ENCODE measurements at regions not wholly inside any gene's neighbourhood (a gene's known extent, or its start where the extent isn't known, plus 50 kb on each side); places are given as distances from the start of the nearest gene placed in this dataset.

DNA sequence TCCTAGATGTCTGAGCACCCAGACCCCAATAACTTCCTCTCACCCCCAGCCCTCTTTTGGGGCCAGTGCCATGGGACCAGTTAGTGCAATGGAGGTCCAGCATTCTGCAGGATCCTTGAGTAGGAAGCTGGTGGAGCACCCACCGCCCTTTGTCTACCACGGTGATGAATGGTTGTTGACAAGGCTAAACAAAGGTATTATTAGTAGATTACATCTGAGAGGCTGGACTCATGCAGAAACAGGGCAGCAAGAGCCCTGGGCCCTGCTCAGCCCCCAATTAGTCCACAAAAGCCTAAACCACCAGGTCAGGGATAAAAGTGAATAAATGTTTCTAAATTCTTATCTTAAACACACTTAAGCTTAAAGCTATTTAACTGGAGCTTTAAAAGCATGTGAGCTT is 196.5 kb upstream of the TSHZ3 start:
- 7% methylated on average over 2 of the region's 2 CpGs for WGBS (ENCODE audit: missing lambda C conversion rate)
- no peak for ATAC-seq
- DNase-seq (ENCODE audit: low read depth in 1 of 2, low spot score in 1 of 2) = no peak
- Histone ChIP-seq H3K9me3 (peaks cover 19% of the 10 kb centered on the region), H3K27ac (no peak overlapping the region), H3K4me3 (no peak overlapping the region), H3K4me2 (no peak overlapping the region), H3K4me1 (no peaks in the 10 kb centered on the region)
- ChIA-PET POLR2A (no interaction called here), CTCF (interaction anchor here (0.7 to 1.1 kb wide), 3 partner anchors 9 to 679 kb away, joined by 3 read pairs; no protein-coding TSS in a partner anchor)
- no peak for FAIRE-seq
- TF ChIP-seq, protein P1, sequence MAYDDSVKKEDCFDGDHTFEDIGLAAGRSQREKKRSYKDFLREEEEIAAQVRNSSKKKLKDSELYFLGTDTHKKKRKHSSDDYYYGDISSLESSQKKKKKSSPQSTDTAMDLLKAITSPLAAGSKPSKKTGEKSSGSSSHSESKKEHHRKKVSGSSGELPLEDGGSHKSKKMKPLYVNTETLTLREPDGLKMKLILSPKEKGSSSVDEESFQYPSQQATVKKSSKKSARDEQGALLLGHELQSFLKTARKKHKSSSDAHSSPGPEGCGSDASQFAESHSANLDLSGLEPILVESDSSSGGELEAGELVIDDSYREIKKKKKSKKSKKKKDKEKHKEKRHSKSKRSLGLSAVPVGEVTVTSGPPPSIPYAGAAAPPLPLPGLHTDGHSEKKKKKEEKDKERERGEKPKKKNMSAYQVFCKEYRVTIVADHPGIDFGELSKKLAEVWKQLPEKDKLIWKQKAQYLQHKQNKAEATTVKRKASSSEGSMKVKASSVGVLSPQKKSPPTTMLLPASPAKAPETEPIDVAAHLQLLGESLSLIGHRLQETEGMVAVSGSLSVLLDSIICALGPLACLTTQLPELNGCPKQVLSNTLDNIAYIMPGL (CRISPR knock-in tag; IDR thresholded peaks at IDR 0.05; ENCODE audit: borderline replicate concordance) = no peak
- TF ChIP-seq KDM1A (IDR thresholded peaks at IDR 0.05; ENCODE audit: low read depth) (no peak), HEYL (CRISPR knock-in tag; IDR thresholded peaks at IDR 0.05) (no peak), RAD21 (conservative IDR thresholded peaks at IDR 0.05 in 1 of 2, IDR thresholded peaks at IDR 0.05 in 1 of 2) (no peak), ZFP36 (IDR thresholded peaks at IDR 0.05; ENCODE audit: borderline replicate concordance, partially characterized antibody) (no peak), JUNB (IDR thresholded peaks at IDR 0.05) (no peak), FOSL2 (IDR thresholded peaks at IDR 0.05) (no peak), FOSL2 (CRISPR knock-in tag; IDR thresholded peaks at IDR 0.05) (no peak), RARB (CRISPR knock-in tag; IDR thresholded peaks at IDR 0.05) (no peak), MAZ (IDR thresholded peaks at IDR 0.05; ENCODE audit: borderline replicate concordance, low read depth, low read length) (no peak), NR3C1 (IDR thresholded peaks at IDR 0.05) (no peak), JUN (IDR thresholded peaks at IDR 0.05) (no peak), NFE2L2 (conservative IDR thresholded peaks at IDR 0.05; ENCODE audit: low read length) (no peak), ZC3H11A (IDR thresholded peaks at IDR 0.05) (no peak)
- TF ChIP-seq, protein P2, sequence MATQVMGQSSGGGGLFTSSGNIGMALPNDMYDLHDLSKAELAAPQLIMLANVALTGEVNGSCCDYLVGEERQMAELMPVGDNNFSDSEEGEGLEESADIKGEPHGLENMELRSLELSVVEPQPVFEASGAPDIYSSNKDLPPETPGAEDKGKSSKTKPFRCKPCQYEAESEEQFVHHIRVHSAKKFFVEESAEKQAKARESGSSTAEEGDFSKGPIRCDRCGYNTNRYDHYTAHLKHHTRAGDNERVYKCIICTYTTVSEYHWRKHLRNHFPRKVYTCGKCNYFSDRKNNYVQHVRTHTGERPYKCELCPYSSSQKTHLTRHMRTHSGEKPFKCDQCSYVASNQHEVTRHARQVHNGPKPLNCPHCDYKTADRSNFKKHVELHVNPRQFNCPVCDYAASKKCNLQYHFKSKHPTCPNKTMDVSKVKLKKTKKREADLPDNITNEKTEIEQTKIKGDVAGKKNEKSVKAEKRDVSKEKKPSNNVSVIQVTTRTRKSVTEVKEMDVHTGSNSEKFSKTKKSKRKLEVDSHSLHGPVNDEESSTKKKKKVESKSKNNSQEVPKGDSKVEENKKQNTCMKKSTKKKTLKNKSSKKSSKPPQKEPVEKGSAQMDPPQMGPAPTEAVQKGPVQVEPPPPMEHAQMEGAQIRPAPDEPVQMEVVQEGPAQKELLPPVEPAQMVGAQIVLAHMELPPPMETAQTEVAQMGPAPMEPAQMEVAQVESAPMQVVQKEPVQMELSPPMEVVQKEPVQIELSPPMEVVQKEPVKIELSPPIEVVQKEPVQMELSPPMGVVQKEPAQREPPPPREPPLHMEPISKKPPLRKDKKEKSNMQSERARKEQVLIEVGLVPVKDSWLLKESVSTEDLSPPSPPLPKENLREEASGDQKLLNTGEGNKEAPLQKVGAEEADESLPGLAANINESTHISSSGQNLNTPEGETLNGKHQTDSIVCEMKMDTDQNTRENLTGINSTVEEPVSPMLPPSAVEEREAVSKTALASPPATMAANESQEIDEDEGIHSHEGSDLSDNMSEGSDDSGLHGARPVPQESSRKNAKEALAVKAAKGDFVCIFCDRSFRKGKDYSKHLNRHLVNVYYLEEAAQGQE (IDR thresholded peaks at IDR 0.05) = no peak
- TF ChIP-seq, protein P3, sequence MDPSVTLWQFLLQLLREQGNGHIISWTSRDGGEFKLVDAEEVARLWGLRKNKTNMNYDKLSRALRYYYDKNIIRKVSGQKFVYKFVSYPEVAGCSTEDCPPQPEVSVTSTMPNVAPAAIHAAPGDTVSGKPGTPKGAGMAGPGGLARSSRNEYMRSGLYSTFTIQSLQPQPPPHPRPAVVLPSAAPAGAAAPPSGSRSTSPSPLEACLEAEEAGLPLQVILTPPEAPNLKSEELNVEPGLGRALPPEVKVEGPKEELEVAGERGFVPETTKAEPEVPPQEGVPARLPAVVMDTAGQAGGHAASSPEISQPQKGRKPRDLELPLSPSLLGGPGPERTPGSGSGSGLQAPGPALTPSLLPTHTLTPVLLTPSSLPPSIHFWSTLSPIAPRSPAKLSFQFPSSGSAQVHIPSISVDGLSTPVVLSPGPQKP (IDR thresholded peaks at IDR 0.05; ENCODE audit: low read depth, low read length) = no peak
- TF ChIP-seq, protein P4, sequence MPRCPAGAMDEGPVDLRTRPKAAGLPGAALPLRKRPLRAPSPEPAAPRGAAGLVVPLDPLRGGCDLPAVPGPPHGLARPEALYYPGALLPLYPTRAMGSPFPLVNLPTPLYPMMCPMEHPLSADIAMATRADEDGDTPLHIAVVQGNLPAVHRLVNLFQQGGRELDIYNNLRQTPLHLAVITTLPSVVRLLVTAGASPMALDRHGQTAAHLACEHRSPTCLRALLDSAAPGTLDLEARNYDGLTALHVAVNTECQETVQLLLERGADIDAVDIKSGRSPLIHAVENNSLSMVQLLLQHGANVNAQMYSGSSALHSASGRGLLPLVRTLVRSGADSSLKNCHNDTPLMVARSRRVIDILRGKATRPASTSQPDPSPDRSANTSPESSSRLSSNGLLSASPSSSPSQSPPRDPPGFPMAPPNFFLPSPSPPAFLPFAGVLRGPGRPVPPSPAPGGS (IDR thresholded peaks at IDR 0.05) = no peak
- TF ChIP-seq, protein P5, sequence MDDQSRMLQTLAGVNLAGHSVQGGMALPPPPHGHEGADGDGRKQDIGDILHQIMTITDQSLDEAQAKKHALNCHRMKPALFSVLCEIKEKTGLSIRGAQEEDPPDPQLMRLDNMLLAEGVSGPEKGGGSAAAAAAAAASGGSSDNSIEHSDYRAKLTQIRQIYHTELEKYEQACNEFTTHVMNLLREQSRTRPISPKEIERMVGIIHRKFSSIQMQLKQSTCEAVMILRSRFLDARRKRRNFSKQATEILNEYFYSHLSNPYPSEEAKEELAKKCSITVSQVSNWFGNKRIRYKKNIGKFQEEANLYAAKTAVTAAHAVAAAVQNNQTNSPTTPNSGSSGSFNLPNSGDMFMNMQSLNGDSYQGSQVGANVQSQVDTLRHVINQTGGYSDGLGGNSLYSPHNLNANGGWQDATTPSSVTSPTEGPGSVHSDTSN (IDR thresholded peaks at IDR 0.05) = no peak
- TF ChIP-seq, protein P6, sequence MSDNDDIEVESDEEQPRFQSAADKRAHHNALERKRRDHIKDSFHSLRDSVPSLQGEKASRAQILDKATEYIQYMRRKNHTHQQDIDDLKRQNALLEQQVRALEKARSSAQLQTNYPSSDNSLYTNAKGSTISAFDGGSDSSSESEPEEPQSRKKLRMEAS (IDR thresholded peaks at IDR 0.05) = no peak

Data from A549 (cell line).